ENCODE measurements at regions not wholly inside any gene's neighbourhood (a gene's known extent, or its start where the extent isn't known, plus 50 kb on each side); places are given as distances from the start of the nearest gene placed in this dataset.

GRCh38 chr10:113449006-113449695, 103.7 kb upstream of the HABP2 start:
- H3K27me3 Mint-ChIP-seq, result peaks cover 31% of the 10 kb centered on the region

GRCh38 chr10:113450046-113450804, 102.6 kb upstream of the HABP2 start:
- Mint-ChIP-seq H3K36me3 (ENCODE audit: insufficient read depth) (no peaks in the 10 kb centered on the region), H3K4me1 (ENCODE audit: low read depth) (peaks cover 20% of the 10 kb centered on the region), H3K27ac (no peak overlapping the region), H3K9me3 (ENCODE audit: low read depth) (no peaks in the 10 kb centered on the region), H3K4me3 (ENCODE audit: low read depth) (no peak overlapping the region), H3K27me3 (peaks cover 31% of the 10 kb centered on the region)
- TF ChIP-seq CTCF (IDR thresholded peaks at IDR 0.05; ENCODE audit: unreplicated experiment), result no peak
- DNase-seq (ENCODE audit: low spot score, unreplicated experiment), result no peak

More at GRCh38 chr10:113449006-113449695, 103.7 kb upstream of the HABP2 start:
- no peak for DNase-seq (ENCODE audit: low spot score, unreplicated experiment)
- Mint-ChIP-seq H3K4me1 (ENCODE audit: low read depth) (peaks cover 16% of the 10 kb centered on the region), H3K4me3 (ENCODE audit: low read depth) (no peak overlapping the region), H3K9me3 (ENCODE audit: low read depth) (no peaks in the 10 kb centered on the region), H3K36me3 (ENCODE audit: insufficient read depth) (no peaks in the 10 kb centered on the region), H3K27ac (no peak overlapping the region)
- no peak for TF ChIP-seq CTCF (IDR thresholded peaks at IDR 0.05; ENCODE audit: unreplicated experiment)

GRCh38 chr10:113450906-113451305, 101.9 kb upstream of the HABP2 start:
- TF ChIP-seq CTCF (IDR thresholded peaks at IDR 0.05; ENCODE audit: unreplicated experiment), result no peak
- Mint-ChIP-seq H3K27me3 (peaks cover 31% of the 10 kb centered on the region), H3K36me3 (ENCODE audit: insufficient read depth) (no peaks in the 10 kb centered on the region), H3K4me1 (ENCODE audit: low read depth) (peaks cover 20% of the 10 kb centered on the region), H3K27ac (no peak overlapping the region), H3K9me3 (ENCODE audit: low read depth) (no peaks in the 10 kb centered on the region), H3K4me3 (ENCODE audit: low read depth) (no peak overlapping the region)
- DNase-seq (ENCODE audit: low spot score, unreplicated experiment), result no peak

- DNase-seq (ENCODE audit: low spot score, unreplicated experiment), result no peak
- H3K27ac Mint-ChIP-seq, result no peak overlapping the region
Observed at GRCh38 chr10:113452146-113452845, 100.6 kb upstream of the HABP2 start.

More at GRCh38 chr10:113452146-113452845, 100.6 kb upstream of the HABP2 start:
- peaks cover 31% of the 10 kb centered on the region for H3K27me3 Mint-ChIP-seq
- H3K4me1 Mint-ChIP-seq (ENCODE audit: low read depth), result peaks cover 13% of the 10 kb centered on the region
- H3K9me3 Mint-ChIP-seq (ENCODE audit: low read depth), result no peaks in the 10 kb centered on the region
- no peak for TF ChIP-seq CTCF (IDR thresholded peaks at IDR 0.05; ENCODE audit: unreplicated experiment)
- H3K36me3 Mint-ChIP-seq (ENCODE audit: insufficient read depth), result no peaks in the 10 kb centered on the region
- H3K4me3 Mint-ChIP-seq (ENCODE audit: low read depth), result no peak overlapping the region
